Pancreas (tissue), 10 donors: ENCODE measurements at regions not wholly inside any gene's neighbourhood (a gene's known extent, or its start where the extent isn't known, plus 50 kb on each side); places are given as distances from the start of the nearest gene placed in this dataset.

Source experiments
- ATAC-seq, 4 donors: fragments of 200-7000 bp; cut with Tn5 transposase; one replicate each; pipeline versions ENCODE4 v1.8.0 to v1.9.1; 2020; ENCODE audit warnings: mild to moderate bottlenecking in 4 of 4, moderate library complexity in 4 of 4
- DNase-seq, 6 donors: peaks; one replicate each; pipeline ENCODE4 v3.0.0-alpha.2; 2020
- FAIRE-seq: peaks from 2 replicates; lab custom pipeline; 2012; peaks lifted over from hg19 to GRCh38; lab: Jason Lieb, UNC
- H3K27ac ChIP-seq, 4 donors: fragments of 200-600 bp; sonication (generic); 1 replicate in 3 of 4; 2 replicates in 1 of 4; pipeline versions ENCODE4 v1.5.0 to v1.8.0; 2020
- H3K27me3 ChIP-seq, 4 donors: fragments of 200-600 bp; one replicate each; pipeline ENCODE4 v1.8.0; 2021
- H3K36me3 ChIP-seq, 3 donors: fragments of 200-600 bp; sonication (generic) in 1 of 3; one replicate each; pipeline versions ENCODE4 v1.5.0 to v1.8.0; 2020 to 2021
- H3K4me1 ChIP-seq, 3 donors: fragments of 200-600 bp; one replicate each; pipeline ENCODE4 v1.8.0; 2021
- H3K4me3 ChIP-seq, 4 donors: fragments of 200-600 bp; sonication (generic) in 2 of 4; one replicate each; pipeline versions ENCODE4 v1.5.0 to v1.8.0; 2020 to 2021
- H3K9me3 ChIP-seq, 4 donors: fragments of 200-600 bp; one replicate each; pipeline ENCODE4 v1.8.0; 2021
- CTCF ChIP-seq, 4 donors: fragments of 200-600 bp; sonication (generic) in 3 of 4; IDR thresholded peaks; one replicate each; pipeline versions ENCODE4 v1.5.0 to v1.8.0; 2021; ENCODE audit warnings: antibody characterized with exemption in 4 of 4
- WGBS, 2 donors: extraction: QIAGEN DNeasy Blood & Tissue Kit; methylation state at CpG; one replicate each; pipeline ENCODE4 v1.1.7; 2013; 5-methylcytosine and 5-hydroxymethylcytosine counted together
- intact Hi-C, 3 donors: fragments of 100-400 bp; cut with DNase I; formaldehyde crosslinking; loops; one replicate each; pipeline versions ENCODE4 v1.11.1 to v1.14.2; 2022
- donor health status: healthy with polysubstance abuse.
- donor health status: DM: no; HTN: no; CAD: no; lungs with moderate emphysema.
- donor health status: DM: no; HTN: no; CAD: no.
- donor health status: control.
- donor health status: control.
- donor health status: Bipolar disorder and iron deficiency.
- donor health status: DM: yes; HTN: yes; CAD: no.
- donor health status: DM: no; HTN: no; CAD: no.
- donor health status: DM: no; HTN: no; CAD: no.
- donor health status: DM: yes; HTN: yes; CAD: no.

- Histone ChIP-seq H3K36me3 (no peaks in the 10 kb centered on the region), H3K27ac (no peak overlapping the region), H3K4me3 (no peak overlapping the region), H3K9me3 (no peaks in the 10 kb centered on the region), H3K4me1 (no peaks in the 10 kb centered on the region), H3K27me3 (peaks cover 0 to 4% (median 0%) of the 10 kb centered on the region in 4 donors)
- FAIRE-seq = no peak
- DNase-seq = no peak
- intact Hi-C loops = no loop called here
- WGBS, 2 donors = 45 to 62% methylated on average over 2 of the region's 2 CpGs
- no peak for ATAC-seq
- TF ChIP-seq CTCF (IDR thresholded peaks at IDR 0.05) = no peak
These were observed 656.0 kb downstream of the OTOL1 start for GRCh38 chr3:162152636-162153035.

GRCh38 chr3:162161595-162161994 lies 665.0 kb downstream of the OTOL1 start:
- DNase-seq (no peak), ATAC-seq (no peak), FAIRE-seq (no peak)
- intact Hi-C loops = no loop called here
- H3K27ac ChIP-seq = no peak overlapping the region
- no peak for TF ChIP-seq CTCF (IDR thresholded peaks at IDR 0.05)
- no peaks in the 10 kb centered on the region for H3K36me3 ChIP-seq
- no peaks in the 10 kb centered on the region for H3K4me1 ChIP-seq
- no peak overlapping the region for H3K4me3 ChIP-seq
- H3K9me3 ChIP-seq = no peaks in the 10 kb centered on the region
- H3K27me3 ChIP-seq = no peaks in the 10 kb centered on the region

GRCh38 chr3:162165346-162165745 lies 668.7 kb downstream of the OTOL1 start:
- Histone ChIP-seq H3K4me3 (no peak overlapping the region), H3K9me3 (no peaks in the 10 kb centered on the region), H3K27ac (no peak overlapping the region), H3K36me3 (no peaks in the 10 kb centered on the region), H3K4me1 (no peaks in the 10 kb centered on the region), H3K27me3 (no peaks in the 10 kb centered on the region)
- DNase-seq (no peak), ATAC-seq (no peak), FAIRE-seq (no peak)
- TF ChIP-seq CTCF (IDR thresholded peaks at IDR 0.05) = no peak
- intact Hi-C loops = no loop called here

- H3K36me3 ChIP-seq = no peaks in the 10 kb centered on the region
- intact Hi-C loops = no loop called here
- H3K27ac ChIP-seq = no peak overlapping the region
- no peaks in the 10 kb centered on the region for H3K4me1 ChIP-seq
- 39 to 63% methylated on average over 3 of the region's 3 CpGs for WGBS, 2 donors
- no peak for TF ChIP-seq CTCF (IDR thresholded peaks at IDR 0.05)
- ATAC-seq (no peak), DNase-seq (no peak), FAIRE-seq (no peak)
- no peaks in the 10 kb centered on the region for H3K27me3 ChIP-seq
- no peaks in the 10 kb centered on the region for H3K9me3 ChIP-seq
- no peak overlapping the region for H3K4me3 ChIP-seq
These were observed 669.9 kb downstream of the OTOL1 start for GRCh38 chr3:162166543-162166942.

GRCh38 chr3:162168715-162169114 lies 672.1 kb downstream of the OTOL1 start:
- 41 to 54% methylated on average over 2 of the region's 2 CpGs for WGBS, 2 donors
- H3K27me3 ChIP-seq = no peaks in the 10 kb centered on the region

More at GRCh38 chr3:162168715-162169114, 672.1 kb downstream of the OTOL1 start:
- H3K36me3 ChIP-seq = no peaks in the 10 kb centered on the region
- TF ChIP-seq CTCF (IDR thresholded peaks at IDR 0.05) = no peak
- ATAC-seq = no peak
- no peak for FAIRE-seq
- H3K4me3 ChIP-seq = no peak overlapping the region
- H3K4me1 ChIP-seq = no peaks in the 10 kb centered on the region
- no peak for DNase-seq
- no peak overlapping the region for H3K27ac ChIP-seq
- intact Hi-C loops = no loop called here
- H3K9me3 ChIP-seq = no peaks in the 10 kb centered on the region
